AG08395 (cell line): ENCODE measurements at regions not wholly inside any gene's neighbourhood (a gene's known extent, or its start where the extent isn't known, plus 50 kb on each side); places are given as distances from the start of the nearest gene placed in this dataset.

Experiments
- DNase-seq: peaks from one replicate; pipeline ENCODE4 v3.0.0; 2012; ENCODE audit warnings: mixed read lengths, low spot score

GRCh38 chr2:155281907-155282306 is 583.4 kb downstream of the KCNJ3 start:
- DNase-seq = no peak

DNA sequence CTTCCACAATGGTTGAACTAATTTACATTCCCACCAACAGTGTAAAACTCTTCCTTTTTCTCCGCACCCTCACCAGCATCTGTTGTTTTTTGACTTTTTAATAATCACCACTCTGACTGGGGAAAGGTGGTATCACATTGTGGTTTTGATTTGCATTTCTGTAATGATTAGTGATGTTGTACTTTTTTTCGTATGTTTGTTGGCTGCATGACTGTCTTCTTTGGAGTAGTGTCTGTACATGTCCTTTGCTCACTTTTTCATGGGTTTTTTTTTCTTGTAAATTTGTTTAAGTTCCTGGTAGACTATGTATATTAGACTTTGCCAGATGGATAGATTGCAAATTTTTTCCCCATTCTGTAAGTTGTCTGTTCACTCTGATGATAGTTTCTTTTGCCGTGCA is 574.8 kb downstream of the KCNJ3 start:
- DNase-seq = no peak

DNA sequence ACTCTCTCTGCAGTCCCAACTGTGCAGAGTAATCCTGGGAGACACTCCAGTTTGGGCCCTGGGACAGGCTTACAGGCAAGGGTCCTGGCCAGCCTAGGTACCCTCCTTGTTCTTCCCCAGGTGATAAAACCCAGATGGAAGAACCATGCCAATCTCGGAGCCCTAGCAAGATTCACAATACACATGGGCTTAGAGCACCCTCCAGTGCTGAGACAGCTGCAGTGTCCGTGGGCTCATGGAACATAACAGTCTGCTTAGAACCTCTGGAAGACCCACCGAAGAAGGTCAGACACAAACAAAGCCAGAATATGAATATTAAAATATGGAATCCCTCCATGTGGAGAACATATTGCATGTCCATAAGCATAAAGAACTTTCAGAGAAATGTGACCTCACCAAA is 568.1 kb downstream of the KCNJ3 start:
- DNase-seq = no peak

DNA sequence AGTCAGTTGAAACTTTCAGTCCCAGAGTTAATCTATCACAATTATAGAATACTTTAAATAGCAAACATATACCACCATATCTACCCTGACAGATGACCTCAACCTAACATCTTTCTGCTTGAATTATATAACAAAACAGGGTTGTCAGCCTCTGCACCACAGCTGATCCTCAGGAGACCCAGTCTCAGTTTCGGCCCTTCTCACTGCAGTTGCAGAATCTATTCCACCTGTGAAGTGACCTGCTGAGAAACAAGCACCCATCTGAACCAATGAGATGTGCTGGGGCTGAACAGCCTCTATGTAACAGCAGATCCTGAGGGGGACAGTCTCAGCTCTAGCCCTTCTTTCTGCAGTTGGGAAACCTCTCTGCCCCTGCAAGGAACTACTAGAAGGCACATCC is 567.6 kb downstream of the KCNJ3 start:
- DNase-seq = no peak

DNA sequence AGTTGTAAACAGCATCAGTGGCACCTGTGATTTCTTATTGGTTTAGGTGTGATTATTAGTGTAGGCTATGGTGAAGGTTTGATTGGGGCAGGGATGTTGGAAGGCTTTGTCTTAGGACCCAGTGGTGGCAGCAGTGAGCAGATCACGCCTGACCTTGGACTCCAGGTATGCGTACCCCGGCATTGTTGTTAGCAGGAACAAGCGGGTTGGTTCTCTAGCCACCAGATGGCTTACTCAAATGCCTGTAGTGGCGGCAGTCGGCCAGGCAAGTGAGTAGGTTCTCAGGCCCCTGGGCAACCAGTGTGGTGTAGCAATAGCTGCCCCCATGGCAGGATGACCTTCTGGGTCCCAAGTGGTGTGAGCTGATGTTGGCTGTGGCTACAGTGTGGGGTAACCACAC is 558.3 kb downstream of the KCNJ3 start:
- DNase-seq = no peak

DNA sequence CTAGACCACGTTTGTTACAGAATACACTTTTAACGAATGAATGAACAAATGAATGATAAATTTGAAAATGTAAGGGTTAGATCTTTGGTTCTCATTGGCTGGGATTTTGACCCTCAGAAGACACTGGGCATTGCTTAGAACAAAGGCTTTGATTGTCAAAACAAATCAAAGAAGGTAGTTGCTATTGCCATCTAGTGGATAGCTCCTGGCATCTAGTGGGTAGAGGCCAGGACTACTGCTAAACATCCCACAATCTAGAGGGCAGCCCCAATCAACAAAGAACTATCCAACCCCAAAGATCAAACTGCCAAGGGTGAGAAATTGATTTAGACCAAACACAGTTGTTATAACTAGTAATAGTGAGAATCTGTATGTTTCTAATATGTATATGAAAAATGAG is 552.3 kb downstream of the KCNJ3 start:
- no peak for DNase-seq

GRCh38 chr2:155240176-155240575 is 541.7 kb downstream of the KCNJ3 start:
- DNase-seq = no peak

DNA sequence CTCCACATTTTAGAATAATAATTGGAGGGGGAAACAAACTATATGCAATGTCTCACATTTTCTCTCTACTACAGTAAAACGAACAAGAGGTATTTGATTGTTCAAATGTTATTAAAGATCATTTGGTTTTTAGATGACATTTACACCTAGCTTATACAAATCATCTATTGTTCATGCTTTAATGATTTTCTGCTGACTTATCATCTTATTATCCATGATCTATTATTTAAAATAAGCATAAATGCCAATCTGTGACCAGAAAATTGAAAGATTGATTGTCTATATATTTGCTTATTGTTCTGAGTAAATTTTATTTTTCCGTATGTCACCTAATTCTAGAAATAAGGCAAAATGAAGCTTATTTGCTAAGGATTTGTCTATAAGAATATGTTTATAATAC is 537.2 kb downstream of the KCNJ3 start:
- no peak for DNase-seq

GRCh38 chr2:155223781-155224406 is 525.4 kb downstream of the KCNJ3 start:
- no peak for DNase-seq

- DNase-seq = no peak
Observed at GRCh38 chr2:155218945-155219344, 520.5 kb downstream of the KCNJ3 start.

DNA sequence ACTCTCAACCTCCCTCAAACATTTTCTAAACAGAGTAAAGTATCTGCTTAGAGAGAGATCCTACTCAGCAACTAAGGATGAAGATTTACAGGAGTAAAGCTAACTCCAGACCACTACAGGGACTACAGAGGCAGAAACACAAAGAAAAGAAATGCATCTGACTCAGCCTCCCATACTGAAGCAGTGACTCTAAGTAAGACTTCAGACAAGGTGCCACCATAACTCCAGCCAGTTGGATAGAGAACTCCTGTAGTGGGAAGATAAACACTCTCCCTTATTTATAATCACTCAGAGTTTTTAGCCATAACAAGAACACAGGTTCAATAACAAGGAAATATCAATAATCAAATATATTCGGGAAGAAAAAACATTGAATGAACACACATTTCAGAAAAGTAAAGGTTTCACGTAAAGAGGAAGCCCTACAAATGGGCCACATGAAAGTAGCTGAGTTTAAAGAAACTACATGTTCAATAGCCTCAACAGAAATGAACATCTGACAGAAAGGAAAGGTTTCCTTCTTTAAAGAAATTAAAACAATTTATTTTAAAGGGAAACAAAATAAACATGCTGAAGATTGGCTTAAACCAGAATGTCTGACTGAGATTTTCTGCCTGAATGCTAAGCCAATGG is 519.9 kb downstream of the KCNJ3 start:
- DNase-seq = no peak

DNA sequence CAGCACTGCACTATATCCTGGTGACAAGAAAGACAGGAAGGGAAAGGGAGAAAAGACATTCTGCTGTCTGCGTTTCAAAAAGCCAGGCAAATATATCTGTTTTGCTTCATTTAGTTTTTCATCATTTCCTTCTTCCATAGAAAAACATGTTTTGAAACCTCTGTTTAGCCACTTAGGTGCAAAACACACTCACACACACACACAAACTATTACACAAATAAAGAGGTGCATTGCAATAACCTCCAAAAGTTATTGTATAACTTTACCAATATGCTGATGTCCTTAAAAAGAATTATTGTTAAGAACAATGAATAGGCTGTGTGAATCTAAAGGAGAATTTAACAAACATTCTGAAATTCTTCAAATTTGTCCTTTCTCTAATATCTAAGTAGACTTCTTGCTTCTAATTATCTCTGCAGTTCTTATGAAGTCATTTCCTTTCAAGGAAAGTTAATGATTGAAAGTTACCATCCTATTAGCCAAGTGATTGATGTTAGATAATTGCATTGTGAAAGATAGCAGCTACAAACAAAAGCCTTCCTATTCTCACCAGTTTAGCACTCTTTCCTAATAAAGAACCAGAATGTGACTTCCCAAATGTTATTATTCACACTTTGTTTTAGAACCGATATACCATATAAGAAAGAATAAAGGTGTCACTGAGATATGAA is 516.7 kb downstream of the KCNJ3 start:
- no peak for DNase-seq

DNA sequence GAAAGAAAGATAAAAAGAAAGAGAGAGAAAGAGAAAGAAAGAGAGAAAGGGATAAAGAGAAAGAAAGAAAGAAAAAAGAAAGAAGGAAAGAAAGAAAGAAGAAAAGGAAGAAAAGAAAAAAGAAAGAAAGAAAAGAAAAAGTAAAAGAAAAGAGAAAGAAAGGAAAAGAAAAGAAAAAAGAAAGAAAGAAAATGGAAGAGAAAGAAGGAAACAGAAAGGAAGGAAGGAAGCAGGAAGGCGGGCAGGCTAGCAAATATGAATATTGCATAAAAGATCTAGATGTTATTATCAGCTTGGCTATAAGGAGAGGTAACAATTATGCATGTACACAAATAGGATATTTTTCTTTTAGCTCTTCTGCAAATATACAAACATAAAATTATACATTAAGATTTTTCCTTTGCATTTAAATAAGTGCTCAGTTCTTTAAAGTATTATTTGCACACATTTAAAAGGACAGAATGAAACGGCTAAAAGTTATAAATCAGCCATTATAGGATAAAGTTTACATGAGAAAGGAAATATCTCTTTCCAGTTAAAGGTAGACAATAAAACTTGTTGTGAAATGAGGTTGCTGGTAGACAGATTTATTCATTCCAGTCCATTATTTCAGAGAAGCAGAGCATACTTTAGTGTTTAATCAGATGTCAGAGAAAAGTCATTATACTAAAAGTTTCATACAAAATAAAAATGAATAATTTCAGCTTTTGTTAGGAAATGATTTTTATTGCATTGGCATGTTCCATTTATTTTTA is 511.4 kb downstream of the KCNJ3 start:
- no peak for DNase-seq

DNA sequence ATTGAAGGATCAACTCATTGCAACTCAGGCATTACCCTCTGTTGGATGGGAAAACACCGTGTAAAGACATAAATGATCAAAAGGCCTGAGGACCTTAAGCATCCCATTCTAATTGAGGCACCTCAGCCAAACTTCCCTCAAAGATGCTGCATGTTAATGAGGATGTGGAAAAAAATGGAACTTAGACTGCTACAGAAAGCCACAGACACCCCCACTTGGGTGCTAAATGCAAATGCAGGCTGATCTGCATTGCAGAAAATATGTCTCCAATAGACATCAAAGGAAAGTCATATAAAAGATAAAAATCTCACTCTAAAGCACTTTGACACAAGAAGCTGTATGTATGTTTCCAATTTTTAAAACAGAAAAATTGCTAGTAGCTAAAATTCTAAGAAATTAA is 504.7 kb downstream of the KCNJ3 start:
- DNase-seq = no peak

- no peak for DNase-seq
Observed at GRCh38 chr2:155200753-155201152, 502.3 kb downstream of the KCNJ3 start.

- DNase-seq = no peak
Observed at GRCh38 chr2:155190342-155190741, 491.8 kb downstream of the KCNJ3 start.

DNA sequence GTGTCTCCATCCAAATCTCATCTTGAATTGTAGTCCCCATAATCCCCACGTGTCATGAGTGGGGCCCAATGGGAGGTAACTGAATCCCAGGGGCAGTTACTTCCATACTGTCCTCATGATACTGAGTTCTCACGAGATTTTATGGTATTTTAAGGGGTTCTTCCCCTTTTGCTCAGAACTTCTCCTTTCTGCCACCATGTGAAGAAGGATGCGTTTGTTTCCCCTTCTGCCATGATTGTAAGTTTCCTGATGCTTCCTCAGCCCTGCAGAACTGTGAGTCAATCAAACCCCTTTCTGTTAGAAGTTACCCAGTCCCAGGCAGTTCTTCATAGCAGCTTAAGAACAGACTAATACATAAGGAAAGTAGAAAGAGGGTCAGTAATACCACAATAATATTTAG is 480.4 kb downstream of the KCNJ3 start:
- no peak for DNase-seq

GRCh38 chr2:155176345-155176744 is 477.9 kb downstream of the KCNJ3 start:
- no peak for DNase-seq

DNA sequence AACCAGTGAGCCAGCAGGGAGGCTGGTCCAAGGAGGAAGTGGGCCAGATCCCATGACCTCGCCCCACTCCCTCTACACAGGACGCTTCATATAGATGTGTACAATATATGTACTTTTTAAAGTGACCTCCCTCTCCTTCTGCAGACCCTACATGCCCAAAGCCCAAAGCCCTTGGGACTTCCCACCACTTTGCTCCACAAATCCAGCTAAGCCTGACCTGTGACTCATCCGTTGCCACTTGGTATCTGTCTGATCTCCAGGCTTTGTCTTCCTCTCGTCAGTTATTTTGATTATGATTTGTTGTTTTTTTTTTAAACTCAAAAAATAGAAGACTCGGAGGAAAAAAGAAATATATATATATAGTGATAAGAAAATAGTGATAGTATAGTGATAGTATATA is 470.8 kb downstream of the KCNJ3 start:
- DNase-seq = no peak

- no peak for DNase-seq
Observed at GRCh38 chr2:155162494-155162893, 464.0 kb downstream of the KCNJ3 start.

- DNase-seq = no peak
Observed at GRCh38 chr2:155161314-155161713, 462.8 kb downstream of the KCNJ3 start.

- DNase-seq = no peak
Observed at GRCh38 chr2:155157711-155158110, 459.2 kb downstream of the KCNJ3 start.

DNA sequence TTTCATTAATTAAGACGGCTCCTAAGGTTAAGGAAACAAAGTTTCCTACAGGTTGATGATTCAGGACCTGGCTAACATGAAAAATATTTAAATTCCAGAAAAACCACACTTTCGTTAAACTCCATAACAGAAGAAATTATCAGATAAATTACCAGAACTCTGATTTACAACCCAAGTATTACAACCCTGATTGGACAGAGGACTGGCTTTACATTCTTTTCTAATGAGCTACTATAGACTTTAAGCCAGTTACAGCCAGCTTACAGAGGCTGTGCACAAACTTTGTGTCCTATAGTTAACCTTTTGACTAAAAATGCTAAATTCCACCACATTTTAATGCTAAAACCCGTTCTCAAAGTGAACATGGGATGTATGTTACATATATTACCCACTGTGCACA is 458.6 kb downstream of the KCNJ3 start:
- no peak for DNase-seq
